Panc1 (cell line): ENCODE measurements at regions not wholly inside any gene's neighbourhood (a gene's known extent, or its start where the extent isn't known, plus 50 kb on each side); places are given as distances from the start of the nearest gene placed in this dataset.
A peak's percentile ranks its signal among the peaks of the same experiment; 100 is the strongest.

ENCODE experiments used
- ATAC-seq: fragments of 200-7000 bp; cut with Tn5 transposase; 2 replicates; pipeline ENCODE4 v1.9.1; 2020; ENCODE audit warnings: mild to moderate bottlenecking, moderate library complexity
- BruUV-seq: library from RNA; stranded (reverse); fragments of 400-500 nt; replicated peaks from 2 replicates; lab custom pipeline; 2021; lab: Mats Ljungman, UMichigan
- CTCF ChIA-PET: fragments of 300-600 bp; sonication (Branson Sonifier 250); formaldehyde crosslinking; loops from one replicate; lab custom pipeline; 2022; ENCODE audit warnings: antibody characterized with exemption; lab: Charles Lee
- POLR2A ChIA-PET: fragments of 300-600 bp; sonication (Branson Sonifier 250); formaldehyde crosslinking; loops from one replicate; lab custom pipeline; 2022; ENCODE audit warnings: antibody characterized with exemption; lab: Charles Lee
- DNase-seq: peaks from one replicate; pipeline ENCODE4 v3.0.0-alpha.2; 2010; ENCODE audit warnings: low read depth, low spot score
- H3K27ac ChIP-seq: 2 replicates; pipeline ENCODE4 v1.5.1; 2011; ENCODE audit warnings: mild to moderate bottlenecking, low read length, inconsistent platforms
- H3K27me3 ChIP-seq: fragments of 200-500 bp; sonication (Bioruptor generic); 2 replicates; pipeline ENCODE4 v1.6.0; 2014; ENCODE audit warnings: low read length, inconsistent platforms; ENCODE audit not compliant: control insufficient read depth, insufficient read depth
- H3K36me3 ChIP-seq: fragments of 200-500 bp; sonication (Bioruptor generic); 2 replicates; pipeline ENCODE4 v1.5.1; 2014; ENCODE audit warnings: inconsistent platforms, mild to moderate bottlenecking, low read length, moderate library complexity; ENCODE audit not compliant: control insufficient read depth, insufficient read depth
- H3K4me1 ChIP-seq: 2 replicates; pipeline ENCODE4 v1.5.1; 2011; ENCODE audit warnings: inconsistent platforms, mild to moderate bottlenecking, low read length, moderate library complexity; ENCODE audit not compliant: control insufficient read depth, insufficient read depth
- H3K4me3 ChIP-seq, 2 experiments: 2 replicates each; pipeline ENCODE4 v1.5.1; 2011 to 2012; ENCODE audit warnings: low read depth in 2 of 2, low read length in 2 of 2, mild to moderate bottlenecking in 2 of 2, inconsistent platforms in 1 of 2, moderate library complexity in 1 of 2
- H3K9me3 ChIP-seq: fragments of 200-500 bp; sonication (Bioruptor generic); 2 replicates; pipeline ENCODE4 v1.5.1; 2014; ENCODE audit warnings: low read depth, mild to moderate bottlenecking, inconsistent platforms, low read length, moderate library complexity; ENCODE audit not compliant: control insufficient read depth, insufficient read depth
- POLR2AphosphoS5 ChIP-seq: IDR thresholded peaks from 2 replicates; pipeline ENCODE4 v1.6.1; 2012; ENCODE audit warnings: mild to moderate bottlenecking, low read depth, low read length, moderate library complexity
- SIN3A ChIP-seq: IDR thresholded peaks from 2 replicates; pipeline ENCODE4 v1.6.1; 2012; ENCODE audit warnings: low read depth, mild to moderate bottlenecking, low read length, moderate library complexity, borderline replicate concordance; ENCODE audit not compliant: insufficient read depth
- TCF7L2 ChIP-seq: IDR thresholded peaks from 2 replicates; pipeline ENCODE4 v1.6.1; 2011; ENCODE audit warnings: mild to moderate bottlenecking, low read depth, low read length, inconsistent platforms
- in situ Hi-C: cut with HindIII; loops from 2 replicates; pipeline ENCODE4 v1.10.0; 2016; ENCODE audit warnings: low sequenced_read_pairs, low pct_unique_long_range_greater_than_20kb
- intact Hi-C: fragments of 100-400 bp; cut with micrococcal nuclease; formaldehyde crosslinking; loops from one replicate; pipeline ENCODE4 v1.10.0; 2022; ENCODE audit not compliant: unreplicated experiment
- TF ChIP-seq, protein P1 (sequence below), 2 experiments: IDR thresholded peaks; 2 replicates each; pipeline ENCODE4 v1.6.1; 2011 to 2012; ENCODE audit warnings: low read depth in 2 of 2, control low read depth in 1 of 2, low read length in 1 of 2, mild to moderate bottlenecking in 1 of 2, moderate library complexity in 1 of 2; ENCODE audit not compliant: insufficient read depth in 1 of 2
- TF ChIP-seq, protein P2 (sequence below): fragments of 450-650 bp; IDR thresholded peaks from 2 replicates; pipeline ENCODE4 v1.5.1; 2017; ENCODE audit warnings: mild to moderate bottlenecking

DNA sequence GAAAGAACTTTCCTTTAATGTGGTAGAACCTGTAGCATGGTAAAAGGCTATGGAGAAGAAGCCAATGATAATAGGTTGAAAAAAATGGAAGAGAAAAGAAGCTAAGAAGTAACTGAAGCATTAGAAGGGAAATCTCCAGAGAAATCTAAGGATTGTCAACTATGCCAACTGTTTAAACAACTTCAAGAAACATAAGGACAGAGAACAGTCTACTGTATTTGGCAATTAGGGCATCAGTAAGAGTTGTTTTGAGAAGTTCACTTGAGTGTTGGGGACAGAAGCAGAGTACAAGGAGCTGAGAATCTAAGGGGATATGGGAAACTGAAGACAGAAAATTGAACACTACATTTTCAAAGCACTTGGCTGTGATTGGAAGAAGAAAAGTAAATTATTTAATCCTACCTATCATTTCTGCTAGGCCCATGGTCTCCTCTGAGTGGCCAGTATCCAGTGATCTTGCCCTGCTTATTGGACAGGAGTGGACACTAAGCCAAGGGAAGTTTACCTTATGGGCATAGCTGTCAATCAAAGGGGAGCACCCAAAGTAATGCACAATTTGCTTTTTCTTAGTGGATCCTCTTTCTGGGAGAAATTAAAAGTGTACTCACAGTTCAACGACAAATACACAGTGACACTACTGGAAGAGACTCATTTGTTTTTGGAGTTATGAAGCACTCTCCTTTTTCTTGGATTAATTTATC is 56.4 kb upstream of the CCDC71L start:
- ATAC-seq, result no peak
- Histone ChIP-seq H3K27ac (no peak overlapping the region), H3K9me3 (no peaks in the 10 kb centered on the region), H3K4me3 (no peak overlapping the region), H3K27me3 (no peaks in the 10 kb centered on the region), H3K36me3 (no peaks in the 10 kb centered on the region), H3K4me1 (no peaks in the 10 kb centered on the region; the same call in 1 of the 2 replicates)
- intact Hi-C loops, result no loop called here
- POLR2A ChIA-PET, result no interaction called here
- no peak for DNase-seq
- in situ Hi-C loops, result no loop called here
- no peak for TF ChIP-seq TCF7L2
- TF ChIP-seq POLR2AphosphoS5, result no peak
- TF ChIP-seq, protein P1, sequence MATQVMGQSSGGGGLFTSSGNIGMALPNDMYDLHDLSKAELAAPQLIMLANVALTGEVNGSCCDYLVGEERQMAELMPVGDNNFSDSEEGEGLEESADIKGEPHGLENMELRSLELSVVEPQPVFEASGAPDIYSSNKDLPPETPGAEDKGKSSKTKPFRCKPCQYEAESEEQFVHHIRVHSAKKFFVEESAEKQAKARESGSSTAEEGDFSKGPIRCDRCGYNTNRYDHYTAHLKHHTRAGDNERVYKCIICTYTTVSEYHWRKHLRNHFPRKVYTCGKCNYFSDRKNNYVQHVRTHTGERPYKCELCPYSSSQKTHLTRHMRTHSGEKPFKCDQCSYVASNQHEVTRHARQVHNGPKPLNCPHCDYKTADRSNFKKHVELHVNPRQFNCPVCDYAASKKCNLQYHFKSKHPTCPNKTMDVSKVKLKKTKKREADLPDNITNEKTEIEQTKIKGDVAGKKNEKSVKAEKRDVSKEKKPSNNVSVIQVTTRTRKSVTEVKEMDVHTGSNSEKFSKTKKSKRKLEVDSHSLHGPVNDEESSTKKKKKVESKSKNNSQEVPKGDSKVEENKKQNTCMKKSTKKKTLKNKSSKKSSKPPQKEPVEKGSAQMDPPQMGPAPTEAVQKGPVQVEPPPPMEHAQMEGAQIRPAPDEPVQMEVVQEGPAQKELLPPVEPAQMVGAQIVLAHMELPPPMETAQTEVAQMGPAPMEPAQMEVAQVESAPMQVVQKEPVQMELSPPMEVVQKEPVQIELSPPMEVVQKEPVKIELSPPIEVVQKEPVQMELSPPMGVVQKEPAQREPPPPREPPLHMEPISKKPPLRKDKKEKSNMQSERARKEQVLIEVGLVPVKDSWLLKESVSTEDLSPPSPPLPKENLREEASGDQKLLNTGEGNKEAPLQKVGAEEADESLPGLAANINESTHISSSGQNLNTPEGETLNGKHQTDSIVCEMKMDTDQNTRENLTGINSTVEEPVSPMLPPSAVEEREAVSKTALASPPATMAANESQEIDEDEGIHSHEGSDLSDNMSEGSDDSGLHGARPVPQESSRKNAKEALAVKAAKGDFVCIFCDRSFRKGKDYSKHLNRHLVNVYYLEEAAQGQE (IDR thresholded peaks at IDR 0.05; ENCODE audit: insufficient read depth in 1 of 2, low read depth in 2 of 2, low read length in 1 of 2), result no peak
- no TSS peak for BruUV-seq
- CTCF ChIA-PET, result no interaction called here

DNA sequence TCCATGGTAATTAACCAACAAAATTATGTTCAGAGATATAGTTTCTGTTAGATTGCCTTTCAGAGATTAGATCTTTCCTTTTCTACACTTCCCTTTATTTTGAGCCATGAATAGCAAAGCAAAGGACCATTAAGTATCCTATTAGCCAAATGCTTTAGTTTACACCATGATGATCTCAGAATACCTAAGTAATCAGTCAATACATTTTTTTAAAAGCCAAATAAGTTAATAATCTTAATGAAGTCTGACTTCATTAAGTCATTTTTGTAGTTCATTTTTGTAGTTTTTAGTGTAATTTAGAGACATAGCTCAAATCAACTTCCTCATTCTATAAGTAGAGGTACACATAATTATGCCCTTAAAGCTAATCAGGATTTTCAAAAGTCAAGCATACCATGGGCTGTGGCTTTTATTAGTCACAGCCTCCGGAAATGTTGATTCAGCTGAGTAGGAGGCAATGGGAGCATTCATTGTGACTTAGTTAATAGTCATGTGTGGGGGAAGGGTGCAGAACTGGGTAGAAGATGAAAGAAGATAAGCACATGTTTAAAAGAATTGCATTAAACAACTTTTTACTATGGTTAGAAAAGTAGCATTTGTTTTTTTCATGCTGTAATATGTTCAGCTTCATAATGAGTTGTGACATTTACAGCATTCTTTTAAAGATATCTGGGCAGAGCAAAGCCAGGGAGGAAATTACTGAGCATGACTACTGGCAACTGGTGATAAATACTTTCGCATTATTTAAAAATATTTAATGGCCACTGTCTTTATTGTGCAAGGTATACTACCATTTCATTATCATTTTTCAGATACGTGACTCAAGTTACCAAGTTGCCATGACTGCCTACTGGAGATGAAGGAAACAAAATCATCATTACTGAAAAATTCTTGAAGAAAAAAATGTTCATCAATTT is 57.3 kb upstream of the CCDC71L start:
- ATAC-seq, result peak; percentile 84; the same call in 1 of the 2 replicates
- no TSS peak for BruUV-seq
- in situ Hi-C loops, result no loop called here

More for the DNA sequence above, 57.3 kb upstream of the CCDC71L start:
- ChIA-PET CTCF (no interaction called here), POLR2A (no interaction called here)
- Histone ChIP-seq H3K27ac (no peak overlapping the region), H3K27me3 (no peaks in the 10 kb centered on the region), H3K4me3 (no peak overlapping the region), H3K9me3 (no peaks in the 10 kb centered on the region), H3K36me3 (no peaks in the 10 kb centered on the region), H3K4me1 (no peaks in the 10 kb centered on the region; the same call in 1 of the 2 replicates)
- peak; percentile 86 for DNase-seq
- intact Hi-C loops, result no loop called here
- TF ChIP-seq, protein P1 (IDR thresholded peaks at IDR 0.05; ENCODE audit: insufficient read depth in 1 of 2, low read depth in 2 of 2, low read length in 1 of 2), result no peak
- TF ChIP-seq, protein P2, sequence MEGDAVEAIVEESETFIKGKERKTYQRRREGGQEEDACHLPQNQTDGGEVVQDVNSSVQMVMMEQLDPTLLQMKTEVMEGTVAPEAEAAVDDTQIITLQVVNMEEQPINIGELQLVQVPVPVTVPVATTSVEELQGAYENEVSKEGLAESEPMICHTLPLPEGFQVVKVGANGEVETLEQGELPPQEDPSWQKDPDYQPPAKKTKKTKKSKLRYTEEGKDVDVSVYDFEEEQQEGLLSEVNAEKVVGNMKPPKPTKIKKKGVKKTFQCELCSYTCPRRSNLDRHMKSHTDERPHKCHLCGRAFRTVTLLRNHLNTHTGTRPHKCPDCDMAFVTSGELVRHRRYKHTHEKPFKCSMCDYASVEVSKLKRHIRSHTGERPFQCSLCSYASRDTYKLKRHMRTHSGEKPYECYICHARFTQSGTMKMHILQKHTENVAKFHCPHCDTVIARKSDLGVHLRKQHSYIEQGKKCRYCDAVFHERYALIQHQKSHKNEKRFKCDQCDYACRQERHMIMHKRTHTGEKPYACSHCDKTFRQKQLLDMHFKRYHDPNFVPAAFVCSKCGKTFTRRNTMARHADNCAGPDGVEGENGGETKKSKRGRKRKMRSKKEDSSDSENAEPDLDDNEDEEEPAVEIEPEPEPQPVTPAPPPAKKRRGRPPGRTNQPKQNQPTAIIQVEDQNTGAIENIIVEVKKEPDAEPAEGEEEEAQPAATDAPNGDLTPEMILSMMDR, result no peak
- TF ChIP-seq SIN3A (no peak), POLR2AphosphoS5 (no peak), TCF7L2 (no peak)
